ENCODE measurements at regions not wholly inside any gene's neighbourhood (a gene's known extent, or its start where the extent isn't known, plus 50 kb on each side); places are given as distances from the start of the nearest gene placed in this dataset.

DNA sequence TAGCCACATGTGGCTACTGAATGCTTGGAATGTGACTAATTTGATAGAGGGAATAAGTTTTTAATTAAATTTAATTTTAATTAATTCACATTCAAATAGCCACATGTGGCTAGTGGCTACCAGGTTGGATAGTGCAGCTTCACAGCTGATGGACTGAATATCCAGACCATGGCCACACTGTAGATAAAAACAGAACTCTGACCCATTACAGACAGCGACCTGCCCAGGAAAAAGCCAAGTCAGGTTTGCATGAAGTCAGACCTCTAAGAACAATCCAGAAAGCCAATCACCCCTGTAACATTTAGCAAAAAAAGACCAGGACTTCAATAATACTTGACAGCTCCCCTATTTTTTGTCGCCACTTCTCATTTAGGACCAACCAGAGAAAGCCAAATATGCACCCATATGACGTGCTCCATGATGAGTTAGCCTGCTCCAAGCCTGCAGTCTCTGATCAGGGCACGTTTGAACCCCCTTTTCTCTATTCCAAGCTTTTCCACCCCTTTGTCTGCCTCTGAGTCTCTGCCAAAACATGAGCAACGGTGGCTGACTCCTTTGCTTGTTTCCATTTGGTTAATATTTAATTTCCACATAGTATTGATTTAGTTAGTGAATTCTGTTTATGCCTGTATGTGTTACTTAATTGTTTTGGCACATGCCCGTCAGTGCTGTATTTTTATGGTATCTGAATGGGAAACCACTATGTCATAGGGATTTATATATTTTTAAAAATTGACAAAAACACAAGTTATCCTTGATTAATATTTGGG, 636.3 kb downstream of the UTRN start:
- Histone ChIP-seq H2AK5ac (ENCODE audit: low read depth, low read length) (no peak overlapping the region), H3K23me2 (ENCODE audit: low read depth, low read length) (no peaks in the 10 kb centered on the region), H3K18ac (ENCODE audit: extremely low read depth, low read length) (no peak overlapping the region), H3K9me3 (ENCODE audit: insufficient read depth in 2 of 2, low read depth in 1 of 2, low read length in 1 of 2) (peaks cover 8 to 9% of the 10 kb centered on the region in 2 experiments; a peak in 3 of 4 replicates), H4K20me1 (replicated peaks in 1 of 2; ENCODE audit: control insufficient read depth in 1 of 2, insufficient read depth in 2 of 2, low read length in 2 of 2) (no peaks in the 10 kb centered on the region), H2BK120ac (replicated peaks; ENCODE audit: low read depth, low read length) (no peak overlapping the region), H3K4me2 (ENCODE audit: insufficient read depth in 1 of 2, low read depth in 2 of 2, low read length in 2 of 2) (no peak overlapping the region), H3K56ac (replicated peaks; ENCODE audit: insufficient read length, low read depth, low read length) (no peak overlapping the region), H4K5ac (ENCODE audit: insufficient read length, low read depth, low read length) (no peak overlapping the region), H2BK5ac (ENCODE audit: low read depth, low read length) (no peak overlapping the region), H3K36me3 (ENCODE audit: control insufficient read depth in 2 of 4, insufficient read depth in 4 of 4, low read length in 3 of 4) (no peaks in the 10 kb centered on the region), H3K79me1 (ENCODE audit: low read depth, low read length) (no peaks in the 10 kb centered on the region), H4K91ac (replicated peaks; ENCODE audit: insufficient read length, low read length) (no peak overlapping the region), H3K4me1 (replicated peaks in 1 of 4; ENCODE audit: control insufficient read depth in 3 of 4, insufficient read depth in 4 of 4, low read length in 3 of 4) (peaks cover 2 to 9% (median 6%) of the 10 kb centered on the region in 4 experiments; a peak in 6 of 7 replicates), H2AFZ (ENCODE audit: low read length) (no peak overlapping the region), H3K23ac (ENCODE audit: insufficient read length) (no peak overlapping the region), H2BK12ac (ENCODE audit: low read depth, low read length) (no peak overlapping the region), H3K14ac (ENCODE audit: insufficient read length) (no peak overlapping the region), H3K27me3 (replicated peaks in 1 of 4; ENCODE audit: control insufficient read depth in 3 of 4, extremely low read depth in 1 of 4, insufficient read depth in 3 of 4, low read length in 3 of 4) (peaks cover 0 to 2% (median 0%) of the 10 kb centered on the region in 4 experiments; a peak in 1 of 7 replicates), H2BK20ac (ENCODE audit: low read length) (no peak overlapping the region), H2BK15ac (ENCODE audit: low read length) (no peak overlapping the region), H3K4ac (replicated peaks; ENCODE audit: insufficient read length, low read depth, low read length) (no peak overlapping the region), H3K4me3 (ENCODE audit: extremely low read depth in 1 of 4, insufficient read depth in 2 of 4, low read depth in 3 of 4, low read length in 4 of 4) (no peak overlapping the region), H3K9ac (replicated peaks in 1 of 4; ENCODE audit: extremely low read depth in 1 of 4, low read depth in 3 of 4, low read length in 3 of 4) (no peak overlapping the region), H4K8ac (ENCODE audit: extremely low read depth, insufficient read depth, low read length) (no peak overlapping the region), H3K79me2 (ENCODE audit: control insufficient read depth in 1 of 2, insufficient read depth in 2 of 2, low read length in 2 of 2) (no peaks in the 10 kb centered on the region), H3K27ac (ENCODE audit: low read depth, low read length) (no peak overlapping the region)
- ChIA-PET POLR2A (ENCODE audit: partially characterized antibody) (no interaction called here), CTCF (ENCODE audit: partially characterized antibody) (interaction anchor here (0.6 to 0.9 kb wide), 3 partner anchors 11 to 34 kb away, joined by 3 read pairs; no protein-coding TSS in a partner anchor)
- 83% methylated on average over 6 of the region's 6 CpGs; no CpG with 5 or more reads in 1 of the 2 experiments for WGBS, 2 experiments (ENCODE audit: extremely low coverage in 1 of 2, insufficient coverage in 1 of 2, insufficient read length in 1 of 2, insufficient replicate concordance in 2 of 2, low coverage in 1 of 2, low lambda C conversion rate in 2 of 2, missing lambda C conversion rate in 1 of 2)
- DNase-seq (ENCODE audit: low read depth in 1 of 2, low spot score in 2 of 2) = no peak
- FAIRE-seq = no peak
- TF ChIP-seq MAFK (IDR thresholded peaks at IDR 0.05; ENCODE audit: low read depth, low read length) (no peak), YY1 (IDR thresholded peaks at IDR 0.05; ENCODE audit: low read depth, low read length) (no peak), RFX5 (IDR thresholded peaks at IDR 0.05; ENCODE audit: borderline replicate concordance, low read depth, low read length) (no peak), CREB1 (IDR thresholded peaks at IDR 0.05) (no peak), BACH1 (IDR thresholded peaks at IDR 0.05; ENCODE audit: low read length) (no peak), BRCA1 (IDR thresholded peaks at IDR 0.05; ENCODE audit: low read depth, low read length) (no peak), SP1 (IDR thresholded peaks at IDR 0.05; ENCODE audit: low read depth, low read length) (no peak), KDM4A (IDR thresholded peaks at IDR 0.05; ENCODE audit: low read depth, low read length, severe bottlenecking) (no peak)

Data from H1 (cell line).